GM21367 (cell line): ENCODE measurements at regions not wholly inside any gene's neighbourhood (a gene's known extent, or its start where the extent isn't known, plus 50 kb on each side); places are given as distances from the start of the nearest gene placed in this dataset.

ENCODE experiments used
- ATAC-seq: cut with Tn5 transposase; IDR thresholded peaks from one replicate; pipeline ENCODE4 v1.9.1; 2021; ENCODE audit not compliant: unreplicated experiment

DNA sequence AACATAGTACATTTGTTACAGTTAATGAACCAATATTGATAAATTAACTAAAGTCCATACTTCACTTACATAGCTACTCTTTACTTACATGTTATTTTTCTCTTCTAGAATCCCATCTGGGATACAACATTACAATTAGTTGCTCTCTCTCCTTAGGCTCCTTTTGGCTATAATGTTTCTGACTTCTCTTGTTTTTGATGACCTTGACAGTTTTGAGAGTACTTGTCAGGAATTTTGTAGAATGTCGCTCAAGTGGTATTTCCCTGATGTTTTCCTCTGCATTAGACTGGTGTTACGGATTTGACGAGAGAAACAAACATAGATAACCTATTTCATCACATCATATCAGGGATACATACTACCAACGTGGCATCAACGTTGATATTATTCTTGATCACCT, 925.4 kb upstream of the TMPRSS15 start:
- ATAC-seq, result no peak

DNA sequence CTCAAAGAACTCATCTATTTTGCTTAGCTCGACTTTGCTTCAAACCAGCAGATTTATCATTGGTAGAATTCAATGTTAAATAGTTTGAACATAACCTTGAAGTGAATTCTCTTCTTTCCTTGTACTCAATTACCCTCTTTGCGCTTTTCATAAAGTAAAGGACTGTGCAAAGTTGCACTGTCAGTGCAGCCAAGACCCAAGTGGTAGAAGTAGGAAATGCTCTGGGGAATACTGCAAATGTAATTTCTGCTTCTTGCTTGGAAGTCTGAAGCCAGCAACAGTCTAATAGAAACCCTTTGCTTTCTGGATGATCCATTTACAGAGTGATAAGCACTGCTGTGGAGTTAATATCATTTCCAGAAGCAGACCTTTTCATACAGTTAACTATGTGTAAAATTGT, 936.7 kb upstream of the TMPRSS15 start:
- no peak for ATAC-seq

DNA sequence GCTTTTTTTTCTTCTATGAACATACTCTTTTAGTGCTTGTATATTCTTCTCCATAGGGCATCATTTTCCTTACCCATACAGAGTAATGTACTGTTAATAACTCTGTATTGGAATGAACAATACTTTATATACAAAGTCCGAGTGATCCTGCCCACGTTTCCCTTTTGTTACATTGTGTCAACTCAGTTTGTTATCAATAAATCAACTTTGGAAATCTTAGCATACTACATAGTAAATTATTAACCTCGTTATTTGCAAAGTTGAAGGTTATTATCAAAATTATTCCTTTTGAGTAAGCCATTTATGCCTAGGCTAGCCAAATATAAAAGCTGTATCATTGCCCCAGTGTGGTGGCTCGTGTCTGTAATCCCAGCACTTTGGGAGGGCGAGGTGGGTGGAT, 937.4 kb upstream of the TMPRSS15 start:
- ATAC-seq, result no peak

GRCh38 chr21:19343711-19344110, 940.1 kb upstream of the TMPRSS15 start:
- no peak for ATAC-seq

DNA sequence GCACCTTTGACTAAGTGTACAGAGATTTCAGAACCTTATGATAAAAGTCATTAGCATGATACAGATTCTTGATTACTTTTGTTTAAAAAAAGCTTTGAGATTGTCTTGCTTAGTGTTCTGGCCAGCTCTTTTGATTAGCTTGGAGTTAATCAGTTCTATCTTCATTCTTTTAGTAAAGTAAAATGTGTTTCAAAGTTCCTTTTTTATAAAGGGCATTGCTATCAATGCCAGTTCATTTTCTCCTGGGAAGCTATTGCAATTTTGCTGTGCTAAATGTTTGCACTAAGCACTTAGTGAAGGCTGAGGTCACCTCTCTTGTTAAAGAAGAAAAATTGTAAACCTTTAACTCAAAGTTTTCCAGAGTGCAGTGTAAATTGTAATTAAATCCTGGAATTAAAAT, 946.7 kb upstream of the TMPRSS15 start:
- ATAC-seq, result no peak

GRCh38 chr21:19353256-19353655, 949.7 kb upstream of the TMPRSS15 start:
- ATAC-seq, result no peak

GRCh38 chr21:19368944-19369343, 965.4 kb upstream of the TMPRSS15 start:
- ATAC-seq, result no peak

DNA sequence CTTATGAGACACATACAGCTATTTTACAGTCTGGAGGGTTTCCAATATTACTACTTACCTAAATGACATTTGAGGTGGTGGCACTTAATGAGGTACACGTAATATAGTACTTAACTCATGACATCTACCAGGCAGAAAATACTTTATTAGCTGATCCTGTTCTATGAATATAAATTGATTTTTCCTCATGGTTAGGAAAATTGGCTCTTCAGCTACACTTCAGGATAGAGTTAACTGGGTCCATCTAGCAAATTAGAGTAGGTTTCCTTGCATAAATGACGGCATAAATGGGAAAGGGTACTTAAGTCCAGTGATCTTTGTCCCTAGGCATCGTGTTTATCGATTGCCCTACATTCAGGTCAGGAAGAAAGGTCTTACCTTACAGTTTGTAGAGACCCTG, 988.8 kb upstream of the TMPRSS15 start:
- ATAC-seq, result no peak

DNA sequence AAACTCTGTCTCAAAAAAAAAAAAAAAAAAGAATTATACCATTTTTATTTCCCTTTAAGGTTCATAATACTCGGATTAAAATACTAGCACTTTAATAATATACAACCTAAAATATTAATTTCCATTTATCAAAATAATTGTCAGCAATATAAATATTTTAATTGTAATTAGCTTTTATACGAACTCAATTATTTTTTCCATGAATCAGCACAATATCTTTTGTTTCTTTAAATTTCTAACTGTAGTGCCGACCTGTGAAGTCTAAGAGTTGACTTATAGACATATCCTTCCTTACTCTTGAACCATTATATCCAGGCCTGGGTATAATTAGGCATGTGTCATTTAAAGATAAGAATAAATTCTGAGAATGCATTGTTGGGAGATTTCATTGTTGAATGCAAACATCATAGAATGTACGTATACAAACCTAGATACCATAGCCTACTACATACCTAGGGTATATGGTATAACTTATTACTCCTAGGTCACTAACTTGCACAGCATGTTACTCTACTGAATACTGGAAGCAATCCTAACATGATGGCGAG, 996.7 kb upstream of the TMPRSS15 start:
- no peak for ATAC-seq

DNA sequence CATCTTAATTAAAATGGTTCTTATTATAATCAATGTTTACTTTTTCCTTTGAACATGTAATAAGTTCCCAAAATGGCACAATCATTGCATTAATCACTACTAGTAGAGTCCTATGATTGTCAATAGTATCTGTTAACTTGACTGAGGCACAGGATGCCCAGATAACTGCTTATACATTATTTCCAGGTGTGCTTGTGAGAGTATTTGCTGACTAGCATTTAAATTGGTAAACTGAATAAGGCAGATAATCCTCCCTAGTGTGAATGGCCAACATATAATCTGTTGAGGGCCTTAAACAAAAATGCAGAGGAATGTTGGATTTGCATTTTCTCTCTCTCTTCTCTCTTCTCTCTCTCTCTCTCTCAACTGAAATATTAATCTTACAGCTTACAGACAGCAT, 999.3 kb upstream of the TMPRSS15 start:
- no peak for ATAC-seq

GRCh38 chr21:19405326-19405725, 1001.7 kb upstream of the TMPRSS15 start:
- ATAC-seq, result no peak

GRCh38 chr21:19420565-19420964, 1017.0 kb upstream of the TMPRSS15 start:
- ATAC-seq, result no peak

- ATAC-seq, result no peak
Observed at GRCh38 chr21:19433623-19434022, 1030.0 kb upstream of the TMPRSS15 start.

DNA sequence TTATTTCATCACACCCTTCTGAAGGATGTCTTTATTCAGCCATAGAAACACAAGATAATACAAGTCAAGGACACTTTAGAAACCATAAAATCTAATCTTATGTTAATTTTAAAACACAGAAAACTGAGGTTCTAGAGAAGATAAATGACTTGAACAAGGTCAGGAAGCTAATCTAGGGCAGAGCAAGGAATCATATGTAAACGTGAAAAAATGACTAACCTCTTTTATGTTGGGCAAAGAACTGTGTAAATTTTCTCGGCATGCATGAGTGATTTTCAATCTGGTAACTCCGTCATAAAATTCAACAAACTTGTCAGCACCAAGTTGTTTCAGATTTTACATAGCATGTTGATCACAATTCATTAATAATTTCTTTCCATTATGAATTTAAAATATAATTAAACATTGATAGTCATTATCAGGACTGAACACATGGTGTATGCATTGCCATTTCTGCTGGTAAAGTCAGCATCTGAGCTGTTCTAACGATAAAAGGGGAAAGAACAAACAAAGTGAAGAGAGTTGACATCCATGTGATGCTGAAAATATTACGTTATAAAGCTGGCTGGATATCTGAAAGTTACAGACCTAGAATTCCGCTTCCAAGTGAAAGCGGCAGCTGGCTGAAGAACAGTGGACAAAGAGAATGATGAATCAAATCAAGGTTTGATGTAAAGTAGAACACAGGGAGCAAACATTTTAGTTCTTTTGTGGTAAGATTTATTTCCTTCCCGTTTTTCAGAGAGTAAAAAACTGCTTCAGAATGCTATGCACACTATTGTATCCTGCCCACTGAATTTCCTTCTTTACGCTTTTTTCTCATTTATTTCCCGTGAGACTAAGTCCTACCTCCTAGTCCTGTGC, 1037.4 kb upstream of the TMPRSS15 start:
- no peak for ATAC-seq

- no peak for ATAC-seq
Observed at GRCh38 chr21:19458295-19458694, 1054.7 kb upstream of the TMPRSS15 start.

GRCh38 chr21:19461481-19462205, 1058.1 kb upstream of the TMPRSS15 start:
- ATAC-seq, result no peak

GRCh38 chr21:19463966-19464365, 1060.4 kb upstream of the TMPRSS15 start:
- ATAC-seq, result no peak

GRCh38 chr21:19468991-19469715, 1065.6 kb upstream of the TMPRSS15 start:
- ATAC-seq, result no peak

DNA sequence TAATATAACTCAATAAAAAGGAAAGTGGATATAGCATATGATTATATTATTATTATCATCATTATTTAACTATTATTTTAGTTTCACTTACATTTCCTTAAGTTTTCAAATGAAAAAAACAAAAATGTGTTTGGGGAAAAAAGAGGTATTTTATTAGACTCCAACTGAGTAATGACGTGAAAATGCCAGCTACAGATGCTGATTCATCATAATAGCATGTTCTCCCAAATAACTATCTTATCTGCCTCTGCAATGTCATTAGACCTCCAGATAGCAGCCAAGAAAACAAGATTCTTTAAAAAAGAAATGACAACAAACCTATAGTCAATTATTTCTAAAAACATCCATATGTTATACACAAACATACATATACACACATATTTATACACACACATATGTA, 1071.9 kb upstream of the TMPRSS15 start:
- no peak for ATAC-seq

DNA sequence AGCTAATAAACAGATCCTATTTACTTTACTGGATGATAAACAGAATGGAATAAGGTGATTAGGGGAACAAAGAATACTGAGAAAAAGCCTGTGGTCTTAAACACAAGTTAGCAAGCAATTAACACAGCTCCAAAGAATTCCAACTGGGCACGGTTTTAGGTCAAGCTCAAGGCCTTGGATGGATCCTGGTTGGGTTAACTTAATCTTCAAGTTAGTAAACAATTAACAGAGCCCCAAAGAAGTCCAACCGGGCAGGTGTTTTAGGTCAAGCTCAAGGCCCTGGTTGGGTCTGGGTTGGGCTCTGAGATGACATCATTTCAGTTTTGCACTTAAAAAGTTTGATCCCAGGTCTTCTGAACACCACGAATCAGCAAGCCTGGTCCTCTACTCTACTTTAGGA, 1086.3 kb upstream of the TMPRSS15 start:
- no peak for ATAC-seq

GRCh38 chr21:19490481-19490880, 1086.9 kb upstream of the TMPRSS15 start:
- no peak for ATAC-seq
